ENCODE measurements at regions not wholly inside any gene's neighbourhood (a gene's known extent, or its start where the extent isn't known, plus 50 kb on each side); places are given as distances from the start of the nearest gene placed in this dataset.
"Not testable (repeated sequence)": the region's sequence is repeated elsewhere in the genome, so short reads cannot be mapped to it uniquely, and the experiment has no call there.

DNA sequence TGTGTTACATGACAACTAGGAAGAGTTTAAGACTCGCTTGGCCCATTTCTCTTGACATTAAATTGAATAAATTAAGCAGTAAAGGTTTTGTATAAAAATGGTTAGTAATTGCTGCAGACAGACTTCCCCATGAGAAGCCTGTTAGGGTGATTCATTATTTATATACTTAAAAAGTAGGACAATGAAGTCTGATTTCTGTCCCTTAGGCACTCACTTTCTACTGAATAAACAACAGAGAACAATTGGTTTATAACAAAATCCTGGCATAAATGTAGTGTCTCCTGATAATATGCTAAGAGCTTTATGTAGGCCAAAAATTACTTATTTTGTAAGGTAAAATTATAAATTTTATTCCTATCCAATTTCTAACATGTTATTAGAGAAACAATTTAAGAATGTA, 2138.5 kb upstream of the PCDH20 start:
- DNase-seq = no peak

GRCh38 chr13:63551731-63552130, 2136.1 kb upstream of the PCDH20 start:
- DNase-seq = no peak

DNA sequence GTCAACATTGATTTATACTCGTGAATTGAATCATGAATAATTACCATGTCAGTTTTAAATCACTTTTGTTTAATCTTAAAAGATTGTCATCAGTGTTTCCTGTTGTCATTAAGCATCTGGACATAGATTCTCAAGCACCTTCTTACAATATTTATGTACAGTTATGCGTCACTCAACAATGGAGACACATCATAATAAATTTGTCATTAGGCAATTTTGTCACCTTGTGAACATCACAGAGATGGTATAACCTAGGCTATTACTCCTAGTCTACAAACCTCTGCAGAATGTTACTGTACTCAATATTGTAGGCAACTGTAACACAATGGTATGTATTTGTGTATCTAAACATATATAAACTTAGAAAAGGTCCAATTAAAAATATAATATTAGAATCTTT, 2130.9 kb upstream of the PCDH20 start:
- DNase-seq = no peak

GRCh38 chr13:63542770-63543169, 2127.1 kb upstream of the PCDH20 start:
- no peak for DNase-seq

DNA sequence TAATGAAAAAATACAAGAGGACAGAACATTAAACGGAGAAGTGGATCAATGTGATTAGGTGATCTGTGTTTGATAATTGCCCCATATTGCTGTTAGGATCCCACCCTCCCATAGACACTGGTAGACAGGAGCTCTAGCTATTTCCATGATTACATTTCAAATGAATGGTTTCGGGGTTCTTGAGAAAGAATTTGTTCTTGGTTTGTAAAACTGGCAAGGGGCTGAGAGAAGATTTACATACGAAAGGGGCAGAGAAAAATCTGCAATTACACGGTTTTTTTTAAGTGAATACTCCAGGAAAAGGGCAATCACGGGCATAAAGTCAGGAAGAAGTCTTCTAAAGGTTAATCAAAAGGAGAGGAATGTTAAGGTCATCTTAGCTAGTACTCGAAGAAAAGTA, 2125.7 kb upstream of the PCDH20 start:
- DNase-seq = no peak

DNA sequence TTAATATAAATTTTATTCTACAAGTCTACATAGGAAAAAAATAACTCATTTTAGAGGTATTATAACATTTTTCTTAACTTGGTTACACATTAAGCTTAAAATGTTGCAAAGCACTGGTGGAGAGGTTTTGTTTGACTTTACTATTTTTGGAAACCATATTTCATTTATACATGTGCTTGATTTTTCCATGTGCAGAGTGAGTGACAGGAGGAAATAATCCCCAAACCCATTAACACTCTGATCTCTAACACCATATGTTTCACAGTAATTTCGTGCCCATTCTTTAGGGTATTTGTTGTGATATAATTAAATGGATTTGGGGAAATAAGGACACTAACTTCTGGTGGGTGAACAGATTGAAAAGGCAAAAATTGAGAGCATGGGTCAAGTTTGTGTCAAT, 2124.4 kb upstream of the PCDH20 start:
- no peak for DNase-seq

GRCh38 chr13:63517371-63517770, 2101.7 kb upstream of the PCDH20 start:
- no peak for DNase-seq

DNA sequence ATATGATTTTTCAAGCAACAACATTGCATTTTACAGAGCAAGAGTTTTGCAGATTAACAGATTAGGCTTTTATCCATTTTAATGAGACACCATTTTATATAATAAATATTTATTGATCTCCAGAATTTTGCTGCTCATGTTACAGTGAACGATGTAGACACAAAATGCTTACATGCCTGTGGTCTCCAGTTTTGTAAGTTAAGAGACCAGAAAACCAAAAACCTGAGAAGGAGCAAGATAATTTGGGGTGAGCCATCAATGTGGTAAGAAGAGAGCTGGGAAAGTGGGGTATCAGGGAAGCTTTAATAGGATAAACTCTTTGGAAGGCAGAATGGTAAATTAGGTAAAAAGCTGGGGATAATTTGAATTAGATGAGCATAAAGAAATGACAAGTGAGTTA, 2100.5 kb upstream of the PCDH20 start:
- DNase-seq = no peak

- DNase-seq = no peak
Measured at GRCh38 chr13:63514886-63515285, 2099.2 kb upstream of the PCDH20 start.

GRCh38 chr13:63512095-63512494, 2096.4 kb upstream of the PCDH20 start:
- no peak for DNase-seq

DNA sequence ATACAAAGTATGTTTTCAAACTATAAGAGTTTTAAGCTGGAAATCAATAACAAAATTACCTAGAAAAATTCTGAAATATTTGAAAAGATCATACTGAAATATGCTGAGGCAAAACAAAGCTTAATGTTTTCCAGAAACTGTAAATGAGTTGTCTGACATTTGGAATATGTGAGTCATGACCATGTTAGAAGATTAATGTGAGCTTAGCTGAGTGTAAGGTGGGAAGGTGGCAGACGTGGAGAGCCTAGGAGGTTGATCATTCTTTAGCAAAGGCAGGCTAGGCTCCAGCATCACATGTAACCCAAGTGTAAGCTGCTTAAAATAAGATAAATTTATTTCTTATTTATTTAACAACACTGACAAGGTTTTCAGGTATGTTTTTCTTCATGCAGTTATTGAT, 2086.1 kb upstream of the PCDH20 start:
- DNase-seq = no peak

GRCh38 chr13:63497601-63498000, 2082.0 kb upstream of the PCDH20 start:
- DNase-seq = no peak

GRCh38 chr13:63492604-63493003, 2077.0 kb upstream of the PCDH20 start:
- no peak for DNase-seq

- no peak for DNase-seq
Measured at GRCh38 chr13:63490149-63490548, 2074.5 kb upstream of the PCDH20 start.

GRCh38 chr13:63481334-63481733, 2065.7 kb upstream of the PCDH20 start:
- DNase-seq = peak; percentile 15

DNA sequence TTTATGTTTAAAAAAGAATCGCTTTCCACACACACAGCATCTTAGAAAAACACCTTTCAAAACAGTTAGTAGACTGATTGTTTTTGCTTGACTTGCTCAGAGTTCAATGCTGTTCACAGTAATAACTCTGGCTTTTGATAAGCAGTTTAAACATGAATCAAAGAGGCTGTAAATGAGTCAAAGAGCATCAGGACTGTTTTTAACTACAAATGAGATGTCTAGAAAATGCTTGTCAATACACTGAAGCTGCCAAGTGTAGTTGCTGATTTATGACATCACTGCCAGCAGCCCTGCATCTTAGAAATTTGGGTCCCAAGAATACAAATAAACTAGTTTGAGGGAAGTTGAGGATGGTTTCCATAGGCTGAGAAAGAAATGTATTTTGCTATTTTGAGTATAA, 2057.1 kb upstream of the PCDH20 start:
- DNase-seq = no peak

GRCh38 chr13:63463782-63464610, 2048.3 kb upstream of the PCDH20 start:
- no peak for DNase-seq

DNA sequence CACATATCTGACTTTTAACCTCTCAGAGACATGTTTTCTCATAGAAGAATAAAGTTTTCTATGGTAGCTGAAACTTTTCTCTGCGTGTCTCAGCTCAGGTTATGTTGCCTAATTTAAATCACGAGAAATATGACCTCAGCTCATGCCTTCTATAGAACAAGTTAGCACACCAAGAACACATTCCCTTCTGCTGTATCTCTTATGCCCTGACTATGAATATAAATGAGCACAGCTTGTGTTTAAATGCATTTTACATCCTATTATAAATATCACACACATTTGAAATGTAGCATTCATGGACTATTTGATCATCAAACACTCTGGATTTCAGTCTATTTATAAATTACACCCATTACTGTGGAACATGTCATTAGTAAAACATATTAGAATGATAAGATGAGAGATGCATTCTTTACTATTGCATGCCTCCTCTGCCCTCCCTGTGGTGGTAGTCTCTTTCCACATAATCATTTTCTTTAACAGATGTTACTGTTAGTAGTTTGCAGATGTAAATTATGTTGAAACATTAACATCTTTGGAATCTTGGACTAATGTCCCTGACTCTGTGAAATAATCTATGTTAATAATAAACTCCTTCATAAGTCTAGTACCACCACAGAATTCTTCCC, 2044.9 kb upstream of the PCDH20 start:
- DNase-seq = no peak

DNA sequence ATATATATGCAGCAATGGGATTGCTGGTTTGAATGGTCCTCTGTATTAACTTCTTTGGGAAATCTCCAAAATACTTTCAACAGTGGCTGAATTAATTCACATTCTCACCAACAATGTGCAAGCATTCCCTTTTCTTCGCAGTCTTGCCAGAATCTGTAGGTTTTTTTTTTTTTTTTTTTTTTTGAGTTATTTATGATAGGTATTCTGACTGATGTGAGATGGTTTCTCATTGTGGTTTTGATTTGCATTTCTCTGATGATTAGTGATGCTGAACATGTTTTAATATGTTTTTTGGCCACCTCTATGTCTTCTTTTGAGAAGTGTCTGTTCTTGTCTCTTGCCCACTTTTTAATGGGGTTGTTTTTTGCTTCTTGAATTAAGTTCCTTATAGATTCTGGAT, 2041.5 kb upstream of the PCDH20 start:
- DNase-seq = no peak

DNA sequence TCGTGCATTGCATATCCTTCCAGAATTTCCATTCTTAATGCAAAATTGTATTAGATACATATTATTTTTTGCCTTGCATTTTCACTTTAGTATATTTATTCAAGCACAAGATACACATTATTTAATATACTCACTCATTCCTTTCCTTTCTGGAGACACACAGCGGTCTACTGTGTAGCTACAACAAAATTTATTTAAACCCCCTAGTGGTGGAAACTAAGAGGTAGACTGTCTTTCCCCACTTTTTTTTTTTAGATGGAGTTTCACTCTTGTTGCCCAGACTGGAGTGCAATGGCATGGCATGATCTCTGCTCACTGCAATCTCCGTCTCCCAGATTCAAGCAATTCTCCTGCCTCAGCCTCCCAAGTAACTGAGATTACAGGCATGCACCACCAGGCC, 2040.3 kb upstream of the PCDH20 start:
- DNase-seq = peak; percentile 1

- DNase-seq = no peak
Measured at GRCh38 chr13:63449550-63449949, 2033.9 kb upstream of the PCDH20 start.

GRCh38 chr13:63448692-63449091, 2033.0 kb upstream of the PCDH20 start:
- DNase-seq = no peak

- DNase-seq = no peak
Measured at GRCh38 chr13:63446329-63446728, 2030.7 kb upstream of the PCDH20 start.

DNA sequence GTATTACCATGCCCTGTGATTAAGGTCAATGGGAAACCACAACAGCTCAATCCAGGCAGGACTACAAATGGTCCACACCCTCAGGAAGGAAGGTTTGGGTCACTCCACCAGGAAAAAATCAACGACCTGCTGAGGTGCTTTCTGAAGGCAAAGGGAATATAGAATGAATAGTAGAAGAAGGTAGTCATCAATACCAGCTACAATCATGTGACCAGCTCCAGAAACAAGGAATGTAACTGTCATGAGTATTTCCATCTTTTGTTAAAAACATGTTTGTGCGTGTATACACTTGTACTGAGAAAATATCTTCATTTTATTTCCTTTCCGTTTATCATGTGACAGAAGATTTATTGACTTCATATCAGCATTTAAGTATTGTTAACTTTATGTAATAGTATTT, 2028.6 kb upstream of the PCDH20 start:
- DNase-seq = not testable (repeated sequence)

DNA sequence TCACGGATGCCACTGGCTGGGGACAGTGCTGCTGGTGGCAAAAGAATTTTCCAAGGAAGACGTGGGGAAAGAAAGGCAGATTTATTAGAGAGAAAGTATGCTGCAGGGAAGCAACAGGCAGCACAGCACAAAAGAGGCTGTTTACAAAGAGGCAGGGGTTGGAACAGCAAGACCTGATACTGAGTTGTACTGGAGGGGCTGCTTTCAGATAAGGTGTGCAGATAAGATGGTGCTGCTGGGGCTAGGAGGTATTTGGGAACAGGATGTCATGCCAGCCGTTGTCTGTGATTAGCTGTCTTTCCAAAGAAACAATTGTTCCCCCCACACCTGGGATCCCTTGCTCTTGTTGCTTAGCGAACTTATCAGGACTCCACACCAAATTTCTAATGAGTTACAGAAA, 2023.3 kb upstream of the PCDH20 start:
- DNase-seq = no peak
